HG03025 (cell line): ENCODE measurements at regions not wholly inside any gene's neighbourhood (a gene's known extent, or its start where the extent isn't known, plus 50 kb on each side); places are given as distances from the start of the nearest gene placed in this dataset.
"Not testable (repeated sequence)": the region's sequence is repeated elsewhere in the genome, so short reads cannot be mapped to it uniquely, and the experiment has no call there.

Experiments used
- ATAC-seq: cut with Tn5 transposase; IDR thresholded peaks from one replicate; pipeline ENCODE4 v1.9.1; 2021; ENCODE audit warnings: mild to moderate bottlenecking, moderate library complexity; ENCODE audit not compliant: unreplicated experiment, low FRiP score

DNA sequence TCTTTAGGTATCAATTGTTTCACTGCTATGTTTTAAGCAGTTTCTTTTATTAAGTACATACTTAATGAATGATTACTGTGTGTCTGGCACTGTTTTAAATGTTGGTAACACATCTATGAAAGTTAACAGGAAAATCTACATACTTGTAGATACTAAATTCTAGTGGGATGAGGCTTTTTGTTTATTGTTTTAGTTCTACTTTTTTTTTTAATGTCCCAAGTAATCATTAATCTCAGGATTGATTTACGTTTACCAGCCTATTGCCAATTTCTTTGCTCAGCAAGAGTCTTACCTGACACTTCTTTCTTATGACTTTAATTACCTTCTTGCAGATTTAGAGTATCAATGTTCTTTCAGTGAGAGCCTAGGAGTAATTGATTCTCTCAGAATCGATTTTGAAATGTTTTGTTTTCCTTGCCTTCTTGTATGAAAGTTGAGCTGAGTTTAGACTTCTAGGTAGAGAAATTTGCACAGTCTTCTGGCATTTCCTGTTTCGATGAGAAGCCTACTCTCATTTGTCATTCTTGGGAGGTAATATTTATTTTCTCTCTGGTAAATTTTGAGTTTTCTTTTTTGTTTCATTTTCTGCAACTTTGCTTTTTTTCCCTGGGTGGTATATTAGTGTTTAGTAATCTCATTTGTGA lies 235.2 kb upstream of the ANKRD50 start:
- no peak for ATAC-seq

DNA sequence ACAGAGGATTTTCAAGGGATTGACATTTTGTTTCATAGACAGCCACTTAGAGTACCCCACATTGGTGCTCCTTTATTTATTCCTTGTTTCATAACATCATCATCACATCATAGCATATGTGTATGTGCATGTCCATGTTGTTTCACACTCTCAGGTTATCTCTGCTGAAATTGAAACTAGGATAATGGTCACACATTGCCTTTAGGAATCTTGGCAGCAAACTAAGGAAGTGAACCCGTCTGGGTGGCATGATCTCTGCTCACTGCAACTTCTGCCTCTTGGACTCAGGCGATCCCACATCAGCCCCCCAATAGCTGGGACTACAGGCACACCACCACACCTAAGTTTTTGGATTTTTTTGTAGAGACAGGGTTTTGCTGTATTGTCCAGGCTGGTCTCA lies 234.2 kb upstream of the ANKRD50 start:
- ATAC-seq, result no peak

- ATAC-seq, result no peak
These were observed 232.9 kb upstream of the ANKRD50 start for GRCh38 chr4:124945422-124945821.

DNA sequence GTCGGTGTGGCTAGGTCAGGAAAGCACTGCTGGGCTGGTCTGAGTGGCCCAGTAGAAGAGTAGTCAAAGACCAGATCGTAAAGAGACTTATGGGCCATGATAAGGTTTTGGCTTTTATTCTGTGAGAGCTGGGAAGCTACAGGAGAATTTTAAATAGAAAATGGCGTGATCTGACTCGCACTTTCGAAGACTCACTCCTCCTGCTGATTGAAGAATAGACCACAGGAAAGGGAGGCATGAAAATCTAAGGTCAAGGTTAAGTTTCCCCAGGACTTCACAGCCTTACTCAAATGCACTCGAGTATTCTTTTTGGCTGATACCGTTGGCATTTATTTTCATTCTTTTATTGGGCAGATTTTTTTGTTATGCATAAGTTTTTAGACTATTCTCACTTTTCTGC lies 231.4 kb upstream of the ANKRD50 start:
- no peak for ATAC-seq

DNA sequence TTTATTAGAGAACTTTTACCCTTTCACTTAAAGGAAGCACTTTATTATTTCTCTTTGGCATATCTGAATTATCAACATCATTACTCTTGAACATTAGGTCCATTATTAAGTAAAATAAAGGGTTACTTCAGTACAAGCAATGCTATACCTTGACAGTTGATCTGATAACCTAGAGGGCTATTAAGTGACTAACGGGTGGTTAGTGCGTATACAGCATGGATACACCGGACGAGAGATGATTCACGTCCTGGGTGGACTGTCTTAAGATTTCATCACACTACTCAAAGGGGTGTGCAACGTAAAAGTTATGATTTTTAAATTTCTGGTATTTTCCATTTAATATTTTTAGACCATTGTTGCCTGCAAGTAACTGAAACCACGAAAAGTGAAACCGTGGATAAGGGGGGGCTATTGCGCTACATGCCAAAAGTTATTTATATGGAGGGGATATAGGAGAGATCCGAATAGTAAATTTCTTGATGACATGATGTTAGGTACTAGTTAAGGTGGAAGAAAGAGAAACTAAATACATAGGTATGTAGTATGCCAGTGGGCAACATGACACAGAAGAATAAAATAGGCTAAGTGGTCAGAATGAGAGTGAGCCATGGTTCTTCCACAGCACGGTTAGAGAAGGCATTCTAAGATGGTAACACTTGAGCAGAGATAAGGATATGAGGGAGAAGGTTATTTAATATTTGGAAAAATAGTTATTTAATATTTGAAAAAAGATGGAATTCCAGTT lies 230.8 kb upstream of the ANKRD50 start:
- ATAC-seq, result no peak

DNA sequence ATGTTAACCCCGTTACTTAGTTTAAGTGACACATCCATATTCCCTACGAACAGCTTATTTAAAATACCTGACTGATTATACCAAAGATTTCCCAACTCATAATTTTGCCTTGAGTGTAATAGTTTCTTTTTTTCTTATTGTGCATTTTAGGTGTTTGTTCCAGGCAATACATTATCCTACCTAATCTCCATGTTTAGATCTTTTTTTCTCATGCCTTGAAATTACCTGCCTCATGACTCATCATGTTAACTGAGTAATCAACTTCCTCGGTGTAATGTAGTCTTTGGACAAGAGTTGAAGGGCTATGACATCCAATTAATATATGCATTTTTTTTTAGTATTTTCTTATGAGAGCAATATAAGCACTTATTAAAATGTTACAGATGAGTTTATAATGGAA lies 228.7 kb upstream of the ANKRD50 start:
- ATAC-seq, result no peak

GRCh38 chr4:124940387-124940786 lies 227.9 kb upstream of the ANKRD50 start:
- ATAC-seq, result no peak

GRCh38 chr4:124939908-124940307 lies 227.4 kb upstream of the ANKRD50 start:
- ATAC-seq, result no peak

DNA sequence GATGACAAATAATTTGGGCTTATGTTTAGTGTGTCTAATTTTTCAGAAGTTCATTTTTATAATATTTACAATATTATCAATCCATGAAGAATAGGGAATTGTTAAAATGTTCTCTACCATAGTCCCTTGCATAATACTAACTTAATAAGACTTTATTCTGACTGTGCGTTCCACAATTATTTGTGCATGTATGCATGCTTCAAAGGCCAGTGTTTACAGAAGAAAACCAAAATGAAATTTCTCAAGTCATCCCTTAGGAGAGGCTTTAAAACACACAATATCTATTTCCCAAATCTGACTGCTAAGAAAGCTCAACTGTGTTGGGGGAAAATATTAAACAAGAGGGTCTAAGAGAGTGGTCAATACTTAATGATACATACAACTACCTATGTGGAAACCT lies 226.3 kb upstream of the ANKRD50 start:
- ATAC-seq, result no peak

DNA sequence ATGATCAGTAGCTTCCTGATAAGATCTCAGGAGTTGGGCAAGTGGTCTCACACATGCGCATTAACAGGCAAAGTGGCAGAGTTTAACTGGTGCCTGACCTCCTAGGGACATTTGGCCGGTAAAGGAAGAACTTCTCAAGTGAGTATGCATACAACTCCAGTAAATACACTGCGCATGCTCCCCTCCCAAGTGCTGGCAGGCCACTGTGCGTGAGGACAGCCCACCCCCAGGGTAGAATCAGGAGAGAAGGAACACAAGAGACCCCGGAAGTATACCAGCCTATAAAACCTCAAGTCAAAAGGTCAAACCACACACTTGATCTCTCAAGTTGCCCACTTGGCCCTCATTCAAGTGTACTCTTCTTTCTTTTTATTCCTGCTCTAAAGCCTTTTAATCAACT lies 225.5 kb upstream of the ANKRD50 start:
- ATAC-seq, result no peak

DNA sequence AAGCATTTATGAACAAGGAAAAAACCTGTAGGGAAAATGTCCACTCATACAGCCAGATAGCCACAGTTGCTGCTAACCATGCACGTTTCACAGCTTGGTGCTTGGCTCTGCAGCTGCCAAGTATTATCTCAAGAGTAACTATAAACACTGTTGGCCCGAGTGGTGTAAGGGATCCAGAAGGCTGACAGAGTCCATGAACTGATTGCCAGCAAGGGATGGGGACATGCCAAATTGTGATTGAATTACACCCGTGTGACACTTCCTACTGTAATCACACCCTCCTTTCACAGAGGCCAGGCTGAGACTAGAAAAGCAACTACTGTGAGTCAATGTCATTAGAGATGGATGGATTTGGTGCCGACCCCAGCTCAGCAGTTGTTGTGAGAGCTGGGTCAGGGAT lies 223.9 kb upstream of the ANKRD50 start:
- ATAC-seq, result no peak

DNA sequence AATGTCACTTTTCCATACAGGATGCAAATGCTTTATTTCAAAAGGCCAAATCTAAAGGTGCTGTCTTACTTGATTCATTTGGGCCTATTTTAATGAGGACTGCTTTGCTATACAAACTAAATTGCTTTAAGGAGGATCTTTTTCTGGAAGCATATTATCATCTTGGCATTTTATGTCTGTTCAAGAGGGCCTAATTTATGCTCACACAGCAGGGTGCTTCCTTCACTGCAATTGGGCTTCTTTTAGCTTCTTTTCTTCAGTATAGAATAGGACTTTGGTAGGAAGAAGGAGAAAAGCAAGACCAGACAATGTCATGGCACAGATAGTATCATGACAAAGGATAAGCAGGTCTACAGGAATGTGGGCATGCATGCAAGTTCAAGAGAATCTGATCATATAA lies 222.4 kb upstream of the ANKRD50 start:
- no peak for ATAC-seq

GRCh38 chr4:124933521-124933920 lies 221.0 kb upstream of the ANKRD50 start:
- no peak for ATAC-seq

DNA sequence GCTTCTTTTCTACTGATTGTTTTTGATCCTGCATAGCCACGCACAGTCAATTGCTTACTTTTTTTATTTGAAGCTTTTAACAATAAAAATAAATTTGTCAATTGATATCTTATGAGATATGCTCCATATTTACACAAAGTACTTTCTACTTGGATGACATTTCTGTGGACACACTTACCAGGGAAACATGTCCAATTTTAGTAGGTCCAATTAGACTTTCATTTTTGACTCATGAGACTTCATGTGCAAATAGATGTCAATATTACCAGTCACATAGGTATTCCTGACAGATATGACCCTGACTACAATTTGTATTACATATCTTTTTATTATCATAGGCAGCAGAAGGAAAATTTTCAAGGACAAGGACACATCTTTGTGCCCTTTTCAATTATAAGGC lies 219.9 kb upstream of the ANKRD50 start:
- no peak for ATAC-seq

DNA sequence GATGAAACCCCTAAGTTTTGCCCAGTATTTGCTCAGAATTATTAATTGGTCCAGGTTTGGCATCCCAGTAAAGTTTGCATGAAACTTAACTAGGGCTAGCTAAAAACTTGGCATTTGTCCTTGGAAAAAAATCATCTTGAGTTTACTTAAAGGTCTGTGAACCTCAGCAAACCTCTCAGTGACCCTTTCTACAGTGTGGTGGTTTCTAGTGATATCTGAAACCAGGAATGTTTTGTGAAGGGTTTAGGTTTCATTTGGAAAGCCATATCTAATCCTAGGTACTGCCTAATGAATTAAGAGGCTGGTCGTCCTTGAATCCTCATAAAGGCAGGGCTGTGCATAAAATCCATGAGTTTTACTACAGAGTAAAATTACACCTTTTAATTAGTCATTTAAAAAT lies 218.5 kb upstream of the ANKRD50 start:
- no peak for ATAC-seq

DNA sequence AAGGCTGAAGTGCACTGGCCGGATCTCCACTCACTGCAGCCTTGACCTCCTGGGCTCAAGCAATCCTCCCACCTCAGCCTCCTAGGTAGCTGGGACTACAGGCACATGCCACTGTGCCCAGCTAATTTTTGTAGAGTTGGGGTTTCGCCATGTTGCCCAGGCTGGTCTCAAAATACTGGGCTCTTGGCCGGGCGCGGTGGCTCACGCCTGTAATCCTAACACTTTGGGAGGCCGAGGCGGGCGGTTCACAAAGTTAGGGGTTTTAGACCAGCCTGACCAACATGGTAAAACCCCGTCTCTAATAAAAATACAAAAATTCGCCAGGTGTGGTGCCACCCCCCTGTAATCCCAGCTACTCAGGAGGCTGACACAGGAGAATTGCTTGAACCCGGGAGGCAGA lies 210.2 kb upstream of the ANKRD50 start:
- not testable (repeated sequence) for ATAC-seq

DNA sequence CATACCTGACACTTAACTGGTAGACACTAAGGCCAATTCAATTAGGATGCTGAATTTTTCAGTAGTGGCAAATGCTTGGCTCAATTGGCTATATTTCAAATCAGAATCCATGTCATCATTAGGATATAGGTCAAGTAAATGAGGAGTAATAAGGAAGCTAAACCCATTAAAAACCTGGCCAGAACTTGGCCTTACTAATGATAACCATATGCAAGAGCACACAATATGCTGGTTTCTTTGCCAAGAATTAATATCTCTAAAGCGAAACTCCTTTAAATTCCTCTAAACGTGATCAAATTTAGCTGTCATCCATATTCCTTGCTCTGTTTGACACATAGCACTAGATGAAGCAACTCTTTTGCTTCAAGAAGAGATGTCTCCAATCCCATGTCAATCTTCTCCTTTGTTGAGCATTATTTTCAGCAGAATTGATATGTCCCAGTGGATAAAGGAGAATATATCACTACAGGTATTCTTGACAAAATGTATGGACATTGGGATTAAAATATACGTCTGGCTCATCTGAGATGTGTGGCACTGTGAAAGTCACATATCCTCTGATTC lies 206.1 kb upstream of the ANKRD50 start:
- ATAC-seq, result no peak

DNA sequence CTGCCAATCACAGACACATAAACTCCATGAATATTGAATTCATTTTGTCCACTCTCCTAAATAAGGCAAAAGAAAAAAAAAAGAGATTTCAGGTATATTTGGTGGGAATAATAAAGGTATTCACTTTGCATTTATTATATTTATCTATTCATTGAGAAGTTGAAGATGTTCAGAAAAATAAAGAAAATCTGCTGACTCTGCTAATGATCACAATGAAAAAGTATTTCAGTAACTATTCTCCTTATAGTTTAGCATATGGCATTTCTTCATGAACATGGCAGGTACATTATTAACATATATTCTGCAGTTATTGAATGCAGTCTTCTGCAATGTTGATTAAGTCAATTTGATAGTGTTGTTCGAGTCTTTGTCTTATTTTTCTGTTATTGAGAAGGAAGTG lies 202.5 kb upstream of the ANKRD50 start:
- no peak for ATAC-seq

GRCh38 chr4:124913237-124913636 lies 200.7 kb upstream of the ANKRD50 start:
- ATAC-seq, result no peak

- no peak for ATAC-seq
These were observed 197.8 kb upstream of the ANKRD50 start for GRCh38 chr4:124910327-124910726.

GRCh38 chr4:124907881-124908280 lies 195.3 kb upstream of the ANKRD50 start:
- no peak for ATAC-seq

- no peak for ATAC-seq
These were observed 192.9 kb upstream of the ANKRD50 start for GRCh38 chr4:124905441-124905840.
